WTC11 (cell line): ENCODE measurements at regions not wholly inside any gene's neighbourhood (a gene's known extent, or its start where the extent isn't known, plus 50 kb on each side); places are given as distances from the start of the nearest gene placed in this dataset.

ENCODE experiments used
- ATAC-seq: fragments of 200-7000 bp; cut with Tn5 transposase; 2 replicates; pipeline ENCODE4 v1.10.0; 2021; ENCODE audit warnings: mild to moderate bottlenecking, moderate library complexity
- CTCF ChIA-PET: fragments of 300-600 bp; sonication (Branson Sonifier 250); formaldehyde crosslinking; loops from one replicate; lab custom pipeline; 2021; ENCODE audit warnings: antibody characterized with exemption; lab: Charles Lee
- POLR2A ChIA-PET: fragments of 350-600 bp; sonication (Branson Sonifier 250); formaldehyde crosslinking; loops from one replicate; lab custom pipeline; 2021; ENCODE audit warnings: antibody characterized with exemption; lab: Charles Lee
- DNase-seq: peaks from one replicate; pipeline ENCODE4 v3.0.0; 2021; ENCODE audit warnings: low spot score
- H3K27ac Mint-ChIP-seq: 2 replicates; pipeline ENCODE4 v1.8.0; 2021; ENCODE audit warnings: mixed read lengths
- H3K27me3 Mint-ChIP-seq: 2 replicates; pipeline ENCODE4 v1.8.0; 2021; ENCODE audit warnings: low read depth, mild to moderate bottlenecking, moderate library complexity, mixed read lengths
- H3K36me3 Mint-ChIP-seq: 2 replicates; pipeline ENCODE4 v1.8.0; 2021; ENCODE audit warnings: mixed read lengths
- H3K4me1 Mint-ChIP-seq: 2 replicates; pipeline ENCODE4 v1.8.0; 2022; ENCODE audit warnings: mixed read lengths
- H3K4me3 Mint-ChIP-seq: 2 replicates; pipeline ENCODE4 v1.8.0; 2021; ENCODE audit warnings: mild to moderate bottlenecking, moderate library complexity, mixed read lengths
- H3K9me3 Mint-ChIP-seq: 2 replicates; pipeline ENCODE4 v1.8.0; 2021; ENCODE audit warnings: mixed read lengths
- CBFB ChIP-seq: sonication (generic); formaldehyde crosslinking; IDR thresholded peaks from 2 replicates; pipeline ENCODE4 v1.8.1; 2022; ENCODE audit warnings: mild to moderate bottlenecking, low read depth, missing genetic modification reagents
- ESRRA ChIP-seq: sonication (generic); formaldehyde crosslinking; IDR thresholded peaks from 2 replicates; pipeline ENCODE4 v1.8.1; 2022; ENCODE audit warnings: mild to moderate bottlenecking, missing genetic modification reagents, borderline replicate concordance
- ETV6 ChIP-seq: sonication (generic); formaldehyde crosslinking; IDR thresholded peaks from 2 replicates; pipeline ENCODE4 v1.8.1; 2022; ENCODE audit warnings: mild to moderate bottlenecking, missing genetic modification reagents
- FOXP1 ChIP-seq: sonication (generic); formaldehyde crosslinking; IDR thresholded peaks from 2 replicates; pipeline ENCODE4 v1.8.0; 2022; ENCODE audit warnings: missing genetic modification reagents, mild to moderate bottlenecking, moderate library complexity, borderline replicate concordance
- GRHL2 ChIP-seq: fragments of 250-450 bp; sonication (Bioruptor Pico); IDR thresholded peaks from 2 replicates; pipeline ENCODE4 v1.8.0; 2022; ENCODE audit warnings: mild to moderate bottlenecking, moderate library complexity; ENCODE audit not compliant: insufficient replicate concordance, severe bottlenecking
- MXD4 ChIP-seq: fragments of 250-450 bp; sonication (Bioruptor Pico); IDR thresholded peaks from 2 replicates; pipeline ENCODE4 v1.8.0; 2021; ENCODE audit warnings: mild to moderate bottlenecking, moderate library complexity, borderline replicate concordance
- NR2C2 ChIP-seq: sonication (generic); formaldehyde crosslinking; IDR thresholded peaks from 2 replicates; pipeline ENCODE4 v1.8.0; 2022; ENCODE audit warnings: mild to moderate bottlenecking, missing genetic modification reagents
- OVOL2 ChIP-seq: fragments of 250-450 bp; sonication (Bioruptor Pico); IDR thresholded peaks from 2 replicates; pipeline ENCODE4 v1.9.0; 2021; ENCODE audit warnings: mild to moderate bottlenecking, borderline replicate concordance
- RELA ChIP-seq: sonication (generic); formaldehyde crosslinking; IDR thresholded peaks from 2 replicates; pipeline ENCODE4 v1.8.1; 2022; ENCODE audit warnings: missing genetic modification reagents, mild to moderate bottlenecking, borderline replicate concordance
- RORB ChIP-seq: fragments of 250-450 bp; sonication (Bioruptor Pico); IDR thresholded peaks from 2 replicates; pipeline ENCODE4 v1.9.0; 2021; ENCODE audit warnings: mild to moderate bottlenecking
- SMAD4 ChIP-seq: sonication (generic); formaldehyde crosslinking; IDR thresholded peaks from 2 replicates; pipeline ENCODE4 v1.8.0; 2022; ENCODE audit warnings: mild to moderate bottlenecking, missing genetic modification reagents
- TCF7 ChIP-seq: sonication (generic); formaldehyde crosslinking; IDR thresholded peaks from 2 replicates; pipeline ENCODE4 v1.8.0; 2022; ENCODE audit warnings: mild to moderate bottlenecking, low read depth, missing genetic modification reagents, moderate library complexity
- TEAD1 ChIP-seq: sonication (generic); formaldehyde crosslinking; IDR thresholded peaks from 2 replicates; pipeline ENCODE4 v1.8.0; 2022; ENCODE audit warnings: mild to moderate bottlenecking, missing genetic modification reagents
- TP53 ChIP-seq: sonication (generic); formaldehyde crosslinking; IDR thresholded peaks from 2 replicates; pipeline ENCODE4 v1.8.1; 2023; ENCODE audit warnings: mild to moderate bottlenecking, missing genetic modification reagents
- ZBTB21 ChIP-seq: sonication (generic); formaldehyde crosslinking; IDR thresholded peaks from 2 replicates; pipeline ENCODE4 v1.8.1; 2023; ENCODE audit warnings: mild to moderate bottlenecking, missing genetic modification reagents, borderline replicate concordance
- ZNF396 ChIP-seq: fragments of 250-450 bp; sonication (Bioruptor Pico); IDR thresholded peaks from 2 replicates; pipeline ENCODE4 v1.8.0; 2021; ENCODE audit warnings: mild to moderate bottlenecking, moderate library complexity, borderline replicate concordance
- ZNF416 ChIP-seq: fragments of 250-450 bp; sonication (Bioruptor Pico); IDR thresholded peaks from 2 replicates; pipeline ENCODE4 v1.9.0; 2021; ENCODE audit warnings: mild to moderate bottlenecking, inconsistent platforms
- ZNF671 ChIP-seq: fragments of 250-450 bp; sonication (Bioruptor Pico); IDR thresholded peaks from 2 replicates; pipeline ENCODE4 v1.8.0; 2021; ENCODE audit warnings: mild to moderate bottlenecking
- TF ChIP-seq, protein P1 (sequence below): fragments of 250-450 bp; sonication (Bioruptor Pico); IDR thresholded peaks from 2 replicates; pipeline ENCODE4 v1.9.0; 2021; ENCODE audit warnings: mild to moderate bottlenecking
- TF ChIP-seq, protein P2 (sequence below): sonication (generic); formaldehyde crosslinking; IDR thresholded peaks from 2 replicates; pipeline ENCODE4 v1.8.1; 2023; ENCODE audit warnings: mild to moderate bottlenecking, missing genetic modification reagents, moderate library complexity
- TF ChIP-seq, protein P3 (sequence below): sonication (generic); formaldehyde crosslinking; IDR thresholded peaks from 2 replicates; pipeline ENCODE4 v1.8.0; 2022; ENCODE audit warnings: mild to moderate bottlenecking, missing genetic modification reagents
- TF ChIP-seq, protein P4 (sequence below): fragments of 250-450 bp; sonication (Bioruptor Pico); IDR thresholded peaks from 2 replicates; pipeline ENCODE4 v1.9.0; 2021; ENCODE audit warnings: moderate library complexity, mild to moderate bottlenecking, inconsistent platforms, borderline replicate concordance
- TF ChIP-seq, protein P5 (sequence below): sonication (generic); formaldehyde crosslinking; IDR thresholded peaks from 2 replicates; pipeline ENCODE4 v1.8.0; 2022; ENCODE audit warnings: missing genetic modification reagents
- TF ChIP-seq, protein P6 (sequence below): sonication (generic); formaldehyde crosslinking; conservative IDR thresholded peaks from 2 replicates; pipeline ENCODE4 v1.8.1; 2023; ENCODE audit warnings: mild to moderate bottlenecking, low read depth, missing genetic modification reagents, moderate library complexity

DNA sequence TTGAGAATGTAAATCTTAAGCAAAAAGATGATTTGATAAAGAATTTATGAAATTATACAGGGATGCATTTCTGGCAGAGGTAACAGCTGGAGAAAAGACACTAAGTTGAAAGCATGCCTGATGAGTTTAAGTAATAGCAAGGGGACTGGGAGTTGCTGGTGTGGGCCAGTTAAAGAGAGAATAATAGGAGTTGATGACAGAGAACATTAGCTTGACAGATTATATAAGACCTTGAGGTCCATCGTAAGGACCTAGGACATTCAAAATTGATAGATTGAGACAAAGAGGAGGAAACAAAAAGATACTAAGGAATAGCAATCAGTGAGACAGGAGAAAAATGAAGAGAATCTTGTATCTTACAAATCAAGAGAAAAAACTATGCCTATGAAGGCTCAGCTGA lies 84.7 kb upstream of the TMPRSS15 start:
- ChIA-PET POLR2A (no interaction called here), CTCF (no interaction called here)
- no peak overlapping the region for H3K4me3 Mint-ChIP-seq
- no peak for ATAC-seq
- no peaks in the 10 kb centered on the region for H3K27me3 Mint-ChIP-seq
- no peak for DNase-seq
- TF ChIP-seq FOXP1 (no peak), RELA (CRISPR knock-in tag) (no peak), OVOL2 (no peak), TCF7 (CRISPR knock-in tag) (no peak), SMAD4 (no peak), GRHL2 (no peak), TEAD1 (CRISPR knock-in tag) (no peak), ZNF396 (CRISPR knock-in tag) (no peak), RORB (CRISPR knock-in tag) (no peak), ZNF671 (CRISPR knock-in tag) (no peak), ZBTB21 (CRISPR knock-in tag) (no peak), CBFB (CRISPR knock-in tag) (no peak), ESRRA (no peak)
- TF ChIP-seq, protein P1, sequence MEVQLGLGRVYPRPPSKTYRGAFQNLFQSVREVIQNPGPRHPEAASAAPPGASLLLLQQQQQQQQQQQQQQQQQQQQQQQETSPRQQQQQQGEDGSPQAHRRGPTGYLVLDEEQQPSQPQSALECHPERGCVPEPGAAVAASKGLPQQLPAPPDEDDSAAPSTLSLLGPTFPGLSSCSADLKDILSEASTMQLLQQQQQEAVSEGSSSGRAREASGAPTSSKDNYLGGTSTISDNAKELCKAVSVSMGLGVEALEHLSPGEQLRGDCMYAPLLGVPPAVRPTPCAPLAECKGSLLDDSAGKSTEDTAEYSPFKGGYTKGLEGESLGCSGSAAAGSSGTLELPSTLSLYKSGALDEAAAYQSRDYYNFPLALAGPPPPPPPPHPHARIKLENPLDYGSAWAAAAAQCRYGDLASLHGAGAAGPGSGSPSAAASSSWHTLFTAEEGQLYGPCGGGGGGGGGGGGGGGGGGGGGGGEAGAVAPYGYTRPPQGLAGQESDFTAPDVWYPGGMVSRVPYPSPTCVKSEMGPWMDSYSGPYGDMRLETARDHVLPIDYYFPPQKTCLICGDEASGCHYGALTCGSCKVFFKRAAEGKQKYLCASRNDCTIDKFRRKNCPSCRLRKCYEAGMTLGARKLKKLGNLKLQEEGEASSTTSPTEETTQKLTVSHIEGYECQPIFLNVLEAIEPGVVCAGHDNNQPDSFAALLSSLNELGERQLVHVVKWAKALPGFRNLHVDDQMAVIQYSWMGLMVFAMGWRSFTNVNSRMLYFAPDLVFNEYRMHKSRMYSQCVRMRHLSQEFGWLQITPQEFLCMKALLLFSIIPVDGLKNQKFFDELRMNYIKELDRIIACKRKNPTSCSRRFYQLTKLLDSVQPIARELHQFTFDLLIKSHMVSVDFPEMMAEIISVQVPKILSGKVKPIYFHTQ (CRISPR knock-in tag): no peak
- TF ChIP-seq, protein P2, sequence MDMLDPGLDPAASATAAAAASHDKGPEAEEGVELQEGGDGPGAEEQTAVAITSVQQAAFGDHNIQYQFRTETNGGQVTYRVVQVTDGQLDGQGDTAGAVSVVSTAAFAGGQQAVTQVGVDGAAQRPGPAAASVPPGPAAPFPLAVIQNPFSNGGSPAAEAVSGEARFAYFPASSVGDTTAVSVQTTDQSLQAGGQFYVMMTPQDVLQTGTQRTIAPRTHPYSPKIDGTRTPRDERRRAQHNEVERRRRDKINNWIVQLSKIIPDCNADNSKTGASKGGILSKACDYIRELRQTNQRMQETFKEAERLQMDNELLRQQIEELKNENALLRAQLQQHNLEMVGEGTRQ (CRISPR knock-in tag): no peak
- TF ChIP-seq, protein P3, sequence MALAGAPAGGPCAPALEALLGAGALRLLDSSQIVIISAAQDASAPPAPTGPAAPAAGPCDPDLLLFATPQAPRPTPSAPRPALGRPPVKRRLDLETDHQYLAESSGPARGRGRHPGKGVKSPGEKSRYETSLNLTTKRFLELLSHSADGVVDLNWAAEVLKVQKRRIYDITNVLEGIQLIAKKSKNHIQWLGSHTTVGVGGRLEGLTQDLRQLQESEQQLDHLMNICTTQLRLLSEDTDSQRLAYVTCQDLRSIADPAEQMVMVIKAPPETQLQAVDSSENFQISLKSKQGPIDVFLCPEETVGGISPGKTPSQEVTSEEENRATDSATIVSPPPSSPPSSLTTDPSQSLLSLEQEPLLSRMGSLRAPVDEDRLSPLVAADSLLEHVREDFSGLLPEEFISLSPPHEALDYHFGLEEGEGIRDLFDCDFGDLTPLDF (CRISPR knock-in tag): no peak
- TF ChIP-seq, protein P4, sequence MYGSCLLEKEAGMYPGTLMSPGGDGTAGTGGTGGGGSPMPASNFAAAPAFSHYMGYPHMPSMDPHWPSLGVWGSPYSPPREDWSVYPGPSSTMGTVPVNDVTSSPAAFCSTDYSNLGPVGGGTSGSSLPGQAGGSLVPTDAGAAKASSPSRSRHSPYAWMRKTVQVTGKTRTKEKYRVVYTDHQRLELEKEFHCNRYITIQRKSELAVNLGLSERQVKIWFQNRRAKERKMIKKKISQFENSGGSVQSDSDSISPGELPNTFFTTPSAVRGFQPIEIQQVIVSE (CRISPR knock-in tag): no peak
- H3K9me3 Mint-ChIP-seq: no peaks in the 10 kb centered on the region
- H3K36me3 Mint-ChIP-seq: no peaks in the 10 kb centered on the region
- no peaks in the 10 kb centered on the region for H3K4me1 Mint-ChIP-seq
- no peak overlapping the region for H3K27ac Mint-ChIP-seq

DNA sequence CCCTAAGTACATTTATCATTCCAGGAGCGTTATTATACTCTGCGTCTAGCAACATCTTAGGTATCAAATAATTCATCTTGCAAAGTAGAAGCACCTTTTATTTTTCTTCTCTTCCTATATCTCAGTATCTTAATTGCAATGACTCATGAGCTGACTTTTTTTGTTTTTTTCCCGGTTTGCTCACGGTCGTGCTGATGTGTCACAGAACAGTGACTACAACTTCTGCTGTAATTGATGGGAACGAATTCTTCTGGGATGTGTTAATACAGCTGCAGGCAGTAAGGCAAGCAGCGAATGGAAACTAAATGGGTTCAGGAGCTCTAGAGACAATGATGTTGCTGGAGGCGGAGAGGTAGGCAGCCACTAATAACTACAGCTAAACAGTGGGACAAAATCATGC lies 89.8 kb upstream of the TMPRSS15 start:
- POLR2A ChIA-PET: no interaction called here
- TF ChIP-seq ETV6: no peak
- no peak for TF ChIP-seq OVOL2
- no peak for TF ChIP-seq TP53
- no peak for TF ChIP-seq NR2C2
- TF ChIP-seq, protein P5, sequence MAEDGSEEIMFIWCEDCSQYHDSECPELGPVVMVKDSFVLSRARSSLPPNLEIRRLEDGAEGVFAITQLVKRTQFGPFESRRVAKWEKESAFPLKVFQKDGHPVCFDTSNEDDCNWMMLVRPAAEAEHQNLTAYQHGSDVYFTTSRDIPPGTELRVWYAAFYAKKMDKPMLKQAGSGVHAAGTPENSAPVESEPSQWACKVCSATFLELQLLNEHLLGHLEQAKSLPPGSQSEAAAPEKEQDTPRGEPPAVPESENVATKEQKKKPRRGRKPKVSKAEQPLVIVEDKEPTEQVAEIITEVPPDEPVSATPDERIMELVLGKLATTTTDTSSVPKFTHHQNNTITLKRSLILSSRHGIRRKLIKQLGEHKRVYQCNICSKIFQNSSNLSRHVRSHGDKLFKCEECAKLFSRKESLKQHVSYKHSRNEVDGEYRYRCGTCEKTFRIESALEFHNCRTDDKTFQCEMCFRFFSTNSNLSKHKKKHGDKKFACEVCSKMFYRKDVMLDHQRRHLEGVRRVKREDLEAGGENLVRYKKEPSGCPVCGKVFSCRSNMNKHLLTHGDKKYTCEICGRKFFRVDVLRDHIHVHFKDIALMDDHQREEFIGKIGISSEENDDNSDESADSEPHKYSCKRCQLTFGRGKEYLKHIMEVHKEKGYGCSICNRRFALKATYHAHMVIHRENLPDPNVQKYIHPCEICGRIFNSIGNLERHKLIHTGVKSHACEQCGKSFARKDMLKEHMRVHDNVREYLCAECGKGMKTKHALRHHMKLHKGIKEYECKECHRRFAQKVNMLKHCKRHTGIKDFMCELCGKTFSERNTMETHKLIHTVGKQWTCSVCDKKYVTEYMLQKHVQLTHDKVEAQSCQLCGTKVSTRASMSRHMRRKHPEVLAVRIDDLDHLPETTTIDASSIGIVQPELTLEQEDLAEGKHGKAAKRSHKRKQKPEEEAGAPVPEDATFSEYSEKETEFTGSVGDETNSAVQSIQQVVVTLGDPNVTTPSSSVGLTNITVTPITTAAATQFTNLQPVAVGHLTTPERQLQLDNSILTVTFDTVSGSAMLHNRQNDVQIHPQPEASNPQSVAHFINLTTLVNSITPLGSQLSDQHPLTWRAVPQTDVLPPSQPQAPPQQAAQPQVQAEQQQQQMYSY: no peak
- TF ChIP-seq MXD4 (CRISPR knock-in tag): no peak
- TF ChIP-seq, protein P6, sequence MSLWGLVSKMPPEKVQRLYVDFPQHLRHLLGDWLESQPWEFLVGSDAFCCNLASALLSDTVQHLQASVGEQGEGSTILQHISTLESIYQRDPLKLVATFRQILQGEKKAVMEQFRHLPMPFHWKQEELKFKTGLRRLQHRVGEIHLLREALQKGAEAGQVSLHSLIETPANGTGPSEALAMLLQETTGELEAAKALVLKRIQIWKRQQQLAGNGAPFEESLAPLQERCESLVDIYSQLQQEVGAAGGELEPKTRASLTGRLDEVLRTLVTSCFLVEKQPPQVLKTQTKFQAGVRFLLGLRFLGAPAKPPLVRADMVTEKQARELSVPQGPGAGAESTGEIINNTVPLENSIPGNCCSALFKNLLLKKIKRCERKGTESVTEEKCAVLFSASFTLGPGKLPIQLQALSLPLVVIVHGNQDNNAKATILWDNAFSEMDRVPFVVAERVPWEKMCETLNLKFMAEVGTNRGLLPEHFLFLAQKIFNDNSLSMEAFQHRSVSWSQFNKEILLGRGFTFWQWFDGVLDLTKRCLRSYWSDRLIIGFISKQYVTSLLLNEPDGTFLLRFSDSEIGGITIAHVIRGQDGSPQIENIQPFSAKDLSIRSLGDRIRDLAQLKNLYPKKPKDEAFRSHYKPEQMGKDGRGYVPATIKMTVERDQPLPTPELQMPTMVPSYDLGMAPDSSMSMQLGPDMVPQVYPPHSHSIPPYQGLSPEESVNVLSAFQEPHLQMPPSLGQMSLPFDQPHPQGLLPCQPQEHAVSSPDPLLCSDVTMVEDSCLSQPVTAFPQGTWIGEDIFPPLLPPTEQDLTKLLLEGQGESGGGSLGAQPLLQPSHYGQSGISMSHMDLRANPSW (CRISPR knock-in tag): no peak
- TF ChIP-seq ZNF416 (CRISPR knock-in tag): no peak

More for the DNA sequence above, 89.8 kb upstream of the TMPRSS15 start:
- no peaks in the 10 kb centered on the region for H3K9me3 Mint-ChIP-seq
- no peaks in the 10 kb centered on the region for H3K36me3 Mint-ChIP-seq
- DNase-seq: no peak
- peak overlapping the region; percentile 1 for H3K27ac Mint-ChIP-seq
- CTCF ChIA-PET: no interaction called here
- no peaks in the 10 kb centered on the region for H3K27me3 Mint-ChIP-seq
- H3K4me1 Mint-ChIP-seq: peaks cover 16% of the 10 kb centered on the region
- ATAC-seq: no peak
- H3K4me3 Mint-ChIP-seq: no peak overlapping the region
